Stomach (tissue), 8 donors: ENCODE measurements at regions not wholly inside any gene's neighbourhood (a gene's known extent, or its start where the extent isn't known, plus 50 kb on each side); places are given as distances from the start of the nearest gene placed in this dataset.

Experiments
- DNase-seq, 2 donors: peaks; one replicate each; pipeline versions ENCODE4 v3.0.0 to v3.0.0-alpha.2; 2013 to 2019
- H3K27ac ChIP-seq, 5 donors: fragments of 200-600 bp in 4 of 5; sonication (generic) in 4 of 5; one replicate each; pipeline ENCODE4 v1.5.1; 2013 to 2019; ENCODE audit warnings: mild to moderate bottlenecking in 1 of 5, moderate library complexity in 1 of 5
- H3K27me3 ChIP-seq, 3 donors: fragments of 200-600 bp; sonication (generic); one replicate each; pipeline ENCODE4 v1.5.1; 2017 to 2019; ENCODE audit warnings: mixed run types in 1 of 3
- H3K36me3 ChIP-seq, 4 donors: fragments of 200-600 bp; sonication (generic); 1 replicate in 3 of 4; 2 replicates in 1 of 4; pipeline ENCODE4 v1.5.1; 2016 to 2019
- H3K4me1 ChIP-seq, 4 donors: fragments of 200-600 bp; sonication (generic); one replicate each; pipeline ENCODE4 v1.5.1; 2016 to 2019
- H3K4me3 ChIP-seq, 4 donors: fragments of 200-600 bp; sonication (generic) in 3 of 4; one replicate each; pipeline ENCODE4 v1.5.1; 2016 to 2019; ENCODE audit warnings: mild to moderate bottlenecking in 1 of 4
- H3K9me3 ChIP-seq, 4 donors: fragments of 200-600 bp; sonication (generic); one replicate each; pipeline ENCODE4 v1.5.1; 2016 to 2019
- EP300 ChIP-seq: sonication (generic); formaldehyde crosslinking; IDR thresholded peaks from one replicate; pipeline ENCODE4 v1.6.1; 2017; ENCODE audit warnings: antibody characterized with exemption
- POLR2A ChIP-seq, 4 donors: fragments of 450-650 bp; IDR thresholded peaks; one replicate each; pipeline ENCODE4 v1.6.1; 2016; ENCODE audit warnings: antibody characterized with exemption in 4 of 4, control low read depth in 2 of 4, mild to moderate bottlenecking in 1 of 4, moderate library complexity in 1 of 4
- POLR2AphosphoS5 ChIP-seq, 3 donors: sonication (generic); formaldehyde crosslinking; IDR thresholded peaks; one replicate each; pipeline ENCODE4 v1.6.1; 2016; ENCODE audit warnings: antibody characterized with exemption in 3 of 3
- WGBS, 5 donors: extraction: QIAGEN DNeasy Blood & Tissue Kit in 3 of 5; methylation state at CpG; one replicate each; pipeline versions ENCODE4 v1.1.5 to v1.1.7; 2013 to 2018; 5-methylcytosine and 5-hydroxymethylcytosine counted together
- intact Hi-C: fragments of 100-400 bp; cut with DNase I; formaldehyde crosslinking; loops from one replicate; pipeline ENCODE4 v1.15.1; 2023; ENCODE audit warnings: low total_unique reads
- TF ChIP-seq, protein P1 (sequence below), 7 experiments: fragments of 450-650 bp in 4 of 7; fragments of 200-600 bp in 3 of 7; sonication (generic) in 3 of 7; IDR thresholded peaks; one replicate each; pipeline ENCODE4 v1.5.1; 2016 to 2019; ENCODE audit warnings: antibody characterized with exemption in 7 of 7, control low read depth in 2 of 7, mild to moderate bottlenecking in 1 of 7
- donor health status: healthy with polysubstance abuse.
- donor health status: Bipolar disorder and iron deficiency.
- donor health status: healthy.

- WGBS, 5 donors: 80 to 91% (median 89%) methylated on average over 5 of the region's 5 CpGs
- intact Hi-C loops: no loop called here
- H3K27ac ChIP-seq: no peak overlapping the region
- no peaks in the 10 kb centered on the region for H3K9me3 ChIP-seq
- H3K4me1 ChIP-seq: no peaks in the 10 kb centered on the region
- no peak for TF ChIP-seq POLR2A (IDR thresholded peaks at IDR 0.05)
- TF ChIP-seq EP300: no peak
- peaks cover 0 to 4% (median 0%) of the 10 kb centered on the region in 3 donors for H3K27me3 ChIP-seq
- no peak overlapping the region for H3K4me3 ChIP-seq
- no peak for DNase-seq
- H3K36me3 ChIP-seq: no peaks in the 10 kb centered on the region
These were observed 290.4 kb downstream of the EN1 start for GRCh38 chr2:118557016-118557415.

DNA sequence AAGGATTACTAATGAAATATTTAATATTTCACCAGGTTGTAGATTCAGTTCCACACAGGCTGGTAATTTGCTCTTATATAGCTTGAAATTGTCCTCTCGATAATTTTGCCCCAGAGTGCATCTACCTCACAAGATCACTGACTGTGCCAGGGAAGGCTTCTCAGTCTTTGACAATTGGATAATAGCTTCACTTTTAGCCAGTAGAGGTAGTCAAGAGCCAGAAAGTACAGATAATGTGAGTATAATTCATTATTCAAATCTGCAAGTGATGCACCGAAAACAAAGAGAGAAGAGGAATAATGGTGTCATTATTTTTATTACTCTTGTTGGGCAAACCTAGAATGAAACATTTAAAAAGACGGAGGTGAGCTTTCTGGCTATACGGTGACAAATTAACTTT, 292.8 kb downstream of the EN1 start:
- Histone ChIP-seq H3K9me3 (no peaks in the 10 kb centered on the region), H3K4me3 (no peak overlapping the region), H3K27me3 (no peaks in the 10 kb centered on the region), H3K36me3 (no peaks in the 10 kb centered on the region), H3K27ac (no peak overlapping the region), H3K4me1 (no peaks in the 10 kb centered on the region)
- DNase-seq: no peak
- TF ChIP-seq POLR2A (IDR thresholded peaks at IDR 0.05): no peak
- no peak for TF ChIP-seq EP300
- no peak for TF ChIP-seq POLR2AphosphoS5 (IDR thresholded peaks at IDR 0.05)
- TF ChIP-seq, protein P1, sequence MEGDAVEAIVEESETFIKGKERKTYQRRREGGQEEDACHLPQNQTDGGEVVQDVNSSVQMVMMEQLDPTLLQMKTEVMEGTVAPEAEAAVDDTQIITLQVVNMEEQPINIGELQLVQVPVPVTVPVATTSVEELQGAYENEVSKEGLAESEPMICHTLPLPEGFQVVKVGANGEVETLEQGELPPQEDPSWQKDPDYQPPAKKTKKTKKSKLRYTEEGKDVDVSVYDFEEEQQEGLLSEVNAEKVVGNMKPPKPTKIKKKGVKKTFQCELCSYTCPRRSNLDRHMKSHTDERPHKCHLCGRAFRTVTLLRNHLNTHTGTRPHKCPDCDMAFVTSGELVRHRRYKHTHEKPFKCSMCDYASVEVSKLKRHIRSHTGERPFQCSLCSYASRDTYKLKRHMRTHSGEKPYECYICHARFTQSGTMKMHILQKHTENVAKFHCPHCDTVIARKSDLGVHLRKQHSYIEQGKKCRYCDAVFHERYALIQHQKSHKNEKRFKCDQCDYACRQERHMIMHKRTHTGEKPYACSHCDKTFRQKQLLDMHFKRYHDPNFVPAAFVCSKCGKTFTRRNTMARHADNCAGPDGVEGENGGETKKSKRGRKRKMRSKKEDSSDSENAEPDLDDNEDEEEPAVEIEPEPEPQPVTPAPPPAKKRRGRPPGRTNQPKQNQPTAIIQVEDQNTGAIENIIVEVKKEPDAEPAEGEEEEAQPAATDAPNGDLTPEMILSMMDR (IDR thresholded peaks at IDR 0.05): no peak
- intact Hi-C loops: no loop called here
- 89 to 93% (median 89%) methylated on average over 4 of the region's 4 CpGs for WGBS, 5 donors

DNA sequence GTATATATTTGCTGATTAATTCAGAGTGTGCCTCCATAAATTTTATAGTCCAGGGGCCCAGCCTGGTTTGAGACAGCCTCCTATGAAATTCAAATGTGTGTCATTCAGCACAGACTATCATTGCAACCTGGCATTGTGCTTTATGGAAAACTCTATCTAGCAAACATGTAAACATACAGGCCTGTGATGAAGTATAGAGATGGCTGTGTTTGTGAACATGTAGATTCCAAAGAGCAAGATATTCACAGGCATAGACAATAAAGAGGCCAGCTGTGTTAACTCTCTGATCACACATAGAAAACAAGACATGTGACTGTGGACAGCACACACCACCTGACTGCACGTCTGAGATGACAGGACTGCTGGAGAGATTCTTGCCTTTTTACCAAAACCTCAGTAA, 297.9 kb downstream of the EN1 start:
- Histone ChIP-seq H3K27ac (no peak overlapping the region), H3K27me3 (no peaks in the 10 kb centered on the region), H3K4me3 (no peak overlapping the region), H3K9me3 (no peaks in the 10 kb centered on the region), H3K4me1 (no peaks in the 10 kb centered on the region), H3K36me3 (no peaks in the 10 kb centered on the region)
- intact Hi-C loops: no loop called here
- WGBS, 5 donors: 36 to 59% (median 42%) methylated on average over 1 of the region's 1 CpG
- TF ChIP-seq EP300: no peak
- TF ChIP-seq POLR2AphosphoS5 (IDR thresholded peaks at IDR 0.05): no peak
- TF ChIP-seq, protein P1 (IDR thresholded peaks at IDR 0.05): no peak
- TF ChIP-seq POLR2A (IDR thresholded peaks at IDR 0.05): no peak
- no peak for DNase-seq

DNA sequence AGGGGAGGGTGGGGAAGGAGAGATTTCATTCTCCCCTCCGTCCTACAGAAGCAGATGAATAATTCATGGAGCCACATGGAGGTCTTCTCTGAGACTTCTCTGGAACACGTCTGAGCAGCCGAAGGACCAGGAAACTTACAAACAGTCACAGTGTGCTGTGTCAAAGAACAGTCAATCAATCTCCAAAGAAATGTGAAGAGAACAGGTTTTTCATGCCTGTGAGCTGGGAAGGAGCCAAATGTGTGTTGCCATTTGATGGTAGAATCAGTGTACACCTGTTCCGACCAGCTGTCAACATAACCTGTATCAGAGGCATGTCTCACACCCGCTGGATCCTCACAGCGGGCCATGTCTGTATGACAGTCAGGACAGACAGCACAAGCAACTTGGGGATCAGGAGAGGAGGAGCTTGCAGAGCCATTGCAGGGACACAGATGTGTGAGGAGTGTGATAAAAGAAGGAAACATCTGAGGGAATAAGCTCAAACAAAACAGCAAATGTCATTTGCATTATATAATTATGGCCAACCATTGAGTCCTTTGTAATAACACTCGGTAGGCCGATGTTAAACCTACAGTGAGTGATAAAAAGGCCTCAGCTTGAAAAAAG, 298.5 kb downstream of the EN1 start:
- no peak overlapping the region for H3K27ac ChIP-seq
- TF ChIP-seq, protein P1 (IDR thresholded peaks at IDR 0.05): no peak
- TF ChIP-seq EP300 (no peak), POLR2AphosphoS5 (IDR thresholded peaks at IDR 0.05) (no peak), POLR2A (IDR thresholded peaks at IDR 0.05) (no peak)
- DNase-seq: no peak
- H3K27me3 ChIP-seq: no peaks in the 10 kb centered on the region
- intact Hi-C loops: no loop called here
- WGBS, 5 donors: 55 to 68% (median 57%) methylated on average over 8 of the region's 8 CpGs
- H3K9me3 ChIP-seq: peaks cover 0 to under 1% (median 0%) of the 10 kb centered on the region in 4 donors
- no peaks in the 10 kb centered on the region for H3K36me3 ChIP-seq
- H3K4me3 ChIP-seq: no peak overlapping the region
- H3K4me1 ChIP-seq: no peaks in the 10 kb centered on the region

DNA sequence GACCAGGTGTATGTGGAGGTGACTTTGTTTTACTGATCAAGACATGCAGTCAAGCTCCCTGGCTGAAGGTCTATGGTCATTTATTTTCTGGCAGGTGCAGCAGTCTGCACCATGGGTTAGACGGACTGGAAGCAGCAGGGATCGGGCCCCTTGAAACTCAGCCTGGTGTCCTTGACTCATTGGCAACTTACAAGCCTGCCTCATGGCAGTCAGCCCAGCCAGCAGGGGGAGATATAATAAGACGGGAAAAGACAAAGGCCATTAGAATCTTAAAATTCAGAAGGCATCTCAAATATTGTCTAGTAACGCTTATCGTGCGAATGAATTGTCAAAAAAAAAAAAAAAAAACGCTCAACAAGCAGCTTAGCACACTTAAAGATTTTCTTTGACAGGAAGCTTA, 308.2 kb downstream of the EN1 start:
- Histone ChIP-seq H3K27ac (no peak overlapping the region), H3K4me1 (no peaks in the 10 kb centered on the region), H3K9me3 (peaks cover 0 to 6% (median 0%) of the 10 kb centered on the region in 4 donors), H3K36me3 (no peaks in the 10 kb centered on the region), H3K4me3 (no peak overlapping the region), H3K27me3 (peaks cover 0 to 4% (median 0%) of the 10 kb centered on the region in 3 donors)
- 46 to 66% (median 55%) methylated on average over 7 of the region's 7 CpGs for WGBS, 5 donors
- intact Hi-C loops: no loop called here
- peak in 1 of 2 donors; percentile 15 for DNase-seq
- TF ChIP-seq EP300 (no peak), POLR2AphosphoS5 (IDR thresholded peaks at IDR 0.05) (no peak), POLR2A (IDR thresholded peaks at IDR 0.05) (no peak)
